OCI-LY3 (cell line): ENCODE measurements at regions not wholly inside any gene's neighbourhood (a gene's known extent, or its start where the extent isn't known, plus 50 kb on each side); places are given as distances from the start of the nearest gene placed in this dataset.

Experiments
- EZH2phosphoT487 ChIP-seq: fragments of 200-600 bp; shearing (Covaris generic); IDR thresholded peaks from 2 replicates; pipeline ENCODE4 v1.6.1; 2018; ENCODE audit warnings: antibody characterized with exemption, mixed run types, low read depth
- TF ChIP-seq, protein P1 (sequence below): fragments of 200-600, 300-600 bp; sonication (generic); IDR thresholded peaks from 2 replicates; pipeline ENCODE4 v1.5.1; 2014; ENCODE audit warnings: antibody characterized with exemption, low read length, low read depth

DNA sequence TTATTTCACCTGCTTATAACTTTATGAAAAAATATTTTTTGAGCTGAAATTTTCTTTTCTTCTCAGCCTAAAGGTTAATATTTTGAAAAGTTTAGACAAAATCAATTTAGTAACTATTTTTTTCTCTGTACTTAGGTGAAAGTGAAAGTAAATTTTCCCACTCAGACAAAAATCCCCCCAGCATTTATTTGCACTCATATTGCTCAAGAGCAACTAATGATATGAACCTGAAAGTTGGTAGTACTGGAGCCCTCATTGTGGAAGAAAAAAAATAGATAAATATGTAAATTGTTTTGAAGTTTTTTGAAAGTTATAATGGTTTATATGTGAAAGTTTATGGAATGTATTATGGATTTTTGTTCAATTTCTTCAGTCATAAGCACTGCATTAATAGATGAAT, 1005.9 kb upstream of the ATXN7L3B start:
- TF ChIP-seq, protein P1, sequence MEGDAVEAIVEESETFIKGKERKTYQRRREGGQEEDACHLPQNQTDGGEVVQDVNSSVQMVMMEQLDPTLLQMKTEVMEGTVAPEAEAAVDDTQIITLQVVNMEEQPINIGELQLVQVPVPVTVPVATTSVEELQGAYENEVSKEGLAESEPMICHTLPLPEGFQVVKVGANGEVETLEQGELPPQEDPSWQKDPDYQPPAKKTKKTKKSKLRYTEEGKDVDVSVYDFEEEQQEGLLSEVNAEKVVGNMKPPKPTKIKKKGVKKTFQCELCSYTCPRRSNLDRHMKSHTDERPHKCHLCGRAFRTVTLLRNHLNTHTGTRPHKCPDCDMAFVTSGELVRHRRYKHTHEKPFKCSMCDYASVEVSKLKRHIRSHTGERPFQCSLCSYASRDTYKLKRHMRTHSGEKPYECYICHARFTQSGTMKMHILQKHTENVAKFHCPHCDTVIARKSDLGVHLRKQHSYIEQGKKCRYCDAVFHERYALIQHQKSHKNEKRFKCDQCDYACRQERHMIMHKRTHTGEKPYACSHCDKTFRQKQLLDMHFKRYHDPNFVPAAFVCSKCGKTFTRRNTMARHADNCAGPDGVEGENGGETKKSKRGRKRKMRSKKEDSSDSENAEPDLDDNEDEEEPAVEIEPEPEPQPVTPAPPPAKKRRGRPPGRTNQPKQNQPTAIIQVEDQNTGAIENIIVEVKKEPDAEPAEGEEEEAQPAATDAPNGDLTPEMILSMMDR = no peak
- TF ChIP-seq EZH2phosphoT487 = no peak
